ENCODE measurements at regions not wholly inside any gene's neighbourhood (a gene's known extent, or its start where the extent isn't known, plus 50 kb on each side); places are given as distances from the start of the nearest gene placed in this dataset.
A peak's percentile ranks its signal among the peaks of the same experiment; 100 is the strongest.

GRCh38 chr3:69553888-69554287, 168.0 kb upstream of the FRMD4B start:
- no peak for DNase-seq (ENCODE audit: low read depth)
- no peak overlapping the region for H3K4me3 ChIP-seq (ENCODE audit: control insufficient read depth, low read depth, low read length)
- no peak for TF ChIP-seq CTCF (conservative IDR thresholded peaks at IDR 0.05; ENCODE audit: control insufficient read depth, insufficient read depth, low read depth, low read length)

- DNase-seq (ENCODE audit: low read depth) = no peak
- no peak overlapping the region for H3K4me3 ChIP-seq (ENCODE audit: control insufficient read depth, low read depth, low read length)
- TF ChIP-seq CTCF (conservative IDR thresholded peaks at IDR 0.05; ENCODE audit: control insufficient read depth, insufficient read depth, low read depth, low read length) = no peak
Observed at GRCh38 chr3:69547461-69547880, 161.6 kb upstream of the FRMD4B start.

GRCh38 chr3:69542805-69543429, 157.0 kb upstream of the FRMD4B start:
- no peak for TF ChIP-seq CTCF (conservative IDR thresholded peaks at IDR 0.05; ENCODE audit: control insufficient read depth, insufficient read depth, low read depth, low read length)
- no peak for DNase-seq (ENCODE audit: low read depth)
- peak overlapping the region; percentile 41 for H3K4me3 ChIP-seq (ENCODE audit: control insufficient read depth, low read depth, low read length)

- peak overlapping the region; percentile 41 for H3K4me3 ChIP-seq (ENCODE audit: control insufficient read depth, low read depth, low read length)
- no peak for DNase-seq (ENCODE audit: low read depth)
- no peak for TF ChIP-seq CTCF (conservative IDR thresholded peaks at IDR 0.05; ENCODE audit: control insufficient read depth, insufficient read depth, low read depth, low read length)
Observed at GRCh38 chr3:69542089-69542804, 156.4 kb upstream of the FRMD4B start.

GRCh38 chr3:69541711-69542088, 155.8 kb upstream of the FRMD4B start:
- TF ChIP-seq CTCF (conservative IDR thresholded peaks at IDR 0.05; ENCODE audit: control insufficient read depth, insufficient read depth, low read depth, low read length) = no peak
- peak; percentile 12 for DNase-seq (ENCODE audit: low read depth)
- peak overlapping the region; percentile 41 for H3K4me3 ChIP-seq (ENCODE audit: control insufficient read depth, low read depth, low read length)

- TF ChIP-seq CTCF (conservative IDR thresholded peaks at IDR 0.05; ENCODE audit: control insufficient read depth, insufficient read depth, low read depth, low read length) = no peak
- H3K4me3 ChIP-seq (ENCODE audit: control insufficient read depth, low read depth, low read length) = peak overlapping the region; percentile 41
- peak; percentile 12 for DNase-seq (ENCODE audit: low read depth)
Observed at GRCh38 chr3:69540706-69541581, 155.1 kb upstream of the FRMD4B start.
